IMR-90 (cell line): ENCODE measurements at regions not wholly inside any gene's neighbourhood (a gene's known extent, or its start where the extent isn't known, plus 50 kb on each side); places are given as distances from the start of the nearest gene placed in this dataset.

Experiments
- ATAC-seq: fragments of 200-7000 bp; cut with Tn5 transposase; 2 replicates; pipeline ENCODE4 v1.9.1; 2020; ENCODE audit warnings: low read depth, mild to moderate bottlenecking, moderate library complexity
- BruUV-seq: library from RNA; stranded (reverse); fragments of 400-500 nt; replicated peaks from 2 replicates; lab custom pipeline; 2021; lab: Mats Ljungman, UMichigan
- CTCF ChIA-PET: fragments of 300-600 bp; formaldehyde crosslinking; extraction: SDS; loops from one replicate; lab custom pipeline; 2021; ENCODE audit warnings: antibody characterized with exemption; lab: Yijun Ruan, JAX
- POLR2A ChIA-PET: fragments of 300-600 bp; sonication (Branson Sonifier 250); formaldehyde crosslinking; loops from one replicate; lab custom pipeline; 2022; ENCODE audit warnings: antibody characterized with exemption; ENCODE audit not compliant: unreplicated experiment; lab: Charles Lee
- DNase-seq: peaks from one replicate; pipeline ENCODE4 v3.0.0; 2013
- H2AFZ ChIP-seq: replicated peaks from 2 replicates; pipeline ENCODE3; 2013; ENCODE audit warnings: low read length, mild to moderate bottlenecking; ENCODE audit not compliant: poor library complexity
- H2AK5ac ChIP-seq: 2 replicates; pipeline ENCODE4 v1.6.1; 2013; ENCODE audit warnings: low read depth, low read length, inconsistent platforms
- H2AK9ac ChIP-seq: replicated peaks from 2 replicates; pipeline ENCODE3; 2013; ENCODE audit warnings: mild to moderate bottlenecking, low read depth, low read length, moderate library complexity; ENCODE audit not compliant: poor library complexity
- H2BK120ac ChIP-seq: 2 replicates; pipeline ENCODE4 v1.6.1; 2013; ENCODE audit warnings: low read depth, low read length, inconsistent platforms
- H2BK15ac ChIP-seq: 3 replicates; pipeline ENCODE4 v1.6.1; 2013; ENCODE audit warnings: low read depth, low read length, inconsistent platforms
- H2BK20ac ChIP-seq: 2 replicates; pipeline ENCODE4 v1.6.1; 2013; ENCODE audit warnings: low read depth, mild to moderate bottlenecking, inconsistent platforms, low read length, moderate library complexity
- H2BK5ac ChIP-seq: 2 replicates; pipeline ENCODE4 v1.6.1; 2013; ENCODE audit warnings: mild to moderate bottlenecking, low read depth, low read length, inconsistent platforms; ENCODE audit not compliant: poor library complexity, severe bottlenecking
- H3K14ac ChIP-seq: replicated peaks from 2 replicates; pipeline ENCODE4 v1.6.1; 2013; ENCODE audit warnings: low read depth, low read length, inconsistent platforms
- H3K18ac ChIP-seq: 2 replicates; pipeline ENCODE4 v1.6.1; 2013; ENCODE audit warnings: low read depth, low read length, control low read depth
- H3K23ac ChIP-seq: 2 replicates; pipeline ENCODE4 v1.6.1; 2013; ENCODE audit warnings: low read depth, low read length, inconsistent platforms
- H3K27ac ChIP-seq: 2 replicates; pipeline ENCODE4 v1.5.1; 2013; ENCODE audit warnings: mild to moderate bottlenecking, control low read depth, low read length; ENCODE audit not compliant: insufficient read depth
- H3K27me3 ChIP-seq: 2 replicates; pipeline ENCODE4 v1.6.1; 2013; ENCODE audit warnings: low read length; ENCODE audit not compliant: control insufficient read depth, insufficient read depth
- H3K36me3 ChIP-seq: 2 replicates; pipeline ENCODE4 v1.6.1; 2013; ENCODE audit warnings: low read length, mixed read lengths; ENCODE audit not compliant: control insufficient read depth, insufficient read depth
- H3K4ac ChIP-seq: 2 replicates; pipeline ENCODE4 v1.6.1; 2013; ENCODE audit warnings: low read depth, low read length, inconsistent platforms
- H3K4me1 ChIP-seq: 2 replicates; pipeline ENCODE4 v1.6.1; 2013; ENCODE audit warnings: low read length, mixed read lengths; ENCODE audit not compliant: control insufficient read depth, insufficient read depth
- H3K4me2 ChIP-seq: 2 replicates; pipeline ENCODE4 v1.6.1; 2013; ENCODE audit warnings: low read depth, mild to moderate bottlenecking, control low read depth, low read length, moderate library complexity
- H3K4me3 ChIP-seq: 2 replicates; pipeline ENCODE4 v1.5.1; 2013; ENCODE audit warnings: low read depth, mild to moderate bottlenecking, control low read depth, low read length, moderate library complexity; ENCODE audit not compliant: insufficient read depth
- H3K56ac ChIP-seq: 2 replicates; pipeline ENCODE4 v1.6.1; 2013; ENCODE audit warnings: low read length, inconsistent platforms; ENCODE audit not compliant: insufficient read depth; ENCODE audit errors: extremely low read depth
- H3K79me1 ChIP-seq, 2 experiments: 2 replicates each; pipeline ENCODE4 v1.6.1; 2013; ENCODE audit warnings: low read length in 2 of 2, inconsistent platforms in 1 of 2, low read depth in 1 of 2
- H3K9ac ChIP-seq: 2 replicates; pipeline ENCODE4 v1.6.1; 2013; ENCODE audit warnings: low read depth, low read length, control low read depth
- H3K9me1 ChIP-seq: 2 replicates; pipeline ENCODE4 v1.6.1; 2013; ENCODE audit warnings: low read length, inconsistent platforms; ENCODE audit not compliant: insufficient read depth
- H3K9me3 ChIP-seq: 2 replicates; pipeline ENCODE4 v1.6.1; 2013; ENCODE audit warnings: low read length; ENCODE audit not compliant: control insufficient read depth, insufficient read depth
- H4K20me1 ChIP-seq: 2 replicates; pipeline ENCODE4 v1.6.1; 2013; ENCODE audit warnings: low read length, inconsistent platforms; ENCODE audit not compliant: insufficient read depth
- H4K5ac ChIP-seq: 2 replicates; pipeline ENCODE4 v1.6.1; 2013; ENCODE audit warnings: mild to moderate bottlenecking, low read depth, low read length, control low read depth
- H4K8ac ChIP-seq, 2 experiments: 2 replicates each; pipeline ENCODE4 v1.6.1; 2013; ENCODE audit warnings: low read depth in 2 of 2, low read length in 2 of 2, control low read depth in 1 of 2, inconsistent platforms in 1 of 2
- H4K91ac ChIP-seq: 2 replicates; pipeline ENCODE4 v1.6.1; 2013; ENCODE audit warnings: low read depth, low read length, inconsistent platforms; ENCODE audit not compliant: insufficient read depth
- BHLHE40 ChIP-seq: fragments of 150-350 bp; IDR thresholded peaks from 2 replicates; pipeline ENCODE4 v1.6.1; 2016; ENCODE audit warnings: mild to moderate bottlenecking, low read depth, low read length
- CEBPB ChIP-seq: IDR thresholded peaks from 2 replicates; pipeline ENCODE4 v1.6.1; 2012; ENCODE audit warnings: low read depth, low read length, improper control_type of control experiment
- CHD1 ChIP-seq: IDR thresholded peaks from 2 replicates; pipeline ENCODE4 v1.6.1; 2012; ENCODE audit warnings: low read depth, low read length, improper control_type of control experiment
- FOS ChIP-seq: fragments of 150-350 bp; IDR thresholded peaks from 2 replicates; pipeline ENCODE4 v1.6.1; 2016; ENCODE audit warnings: low read depth, low read length
- MAFK ChIP-seq: IDR thresholded peaks from 2 replicates; pipeline ENCODE4 v1.6.1; 2012; ENCODE audit warnings: low read depth, low read length, improper control_type of control experiment
- MAZ ChIP-seq: IDR thresholded peaks from 2 replicates; pipeline ENCODE4 v1.6.1; 2012; ENCODE audit warnings: low read depth, mild to moderate bottlenecking, low read length, improper control_type of control experiment, moderate library complexity, borderline replicate concordance
- MXI1 ChIP-seq: IDR thresholded peaks from 2 replicates; pipeline ENCODE4 v1.6.1; 2012; ENCODE audit warnings: low read depth, mild to moderate bottlenecking, low read length, moderate library complexity, borderline replicate concordance
- NFE2L2 ChIP-seq: fragments of 150-350 bp; IDR thresholded peaks from 2 replicates; pipeline ENCODE4 v1.6.1; 2016; ENCODE audit warnings: low read depth, mild to moderate bottlenecking, low read length
- POLR2A ChIP-seq: IDR thresholded peaks from 2 replicates; pipeline ENCODE4 v1.6.1; 2012; ENCODE audit warnings: mild to moderate bottlenecking, low read depth, low read length
- RAD21 ChIP-seq: IDR thresholded peaks from 2 replicates; pipeline ENCODE4 v1.6.1; 2012; ENCODE audit warnings: low read length, improper control_type of control experiment
- RFX5 ChIP-seq: IDR thresholded peaks from 2 replicates; pipeline ENCODE4 v1.8.0; 2012; ENCODE audit warnings: low read depth, mild to moderate bottlenecking, low read length, moderate library complexity
- WGBS, 2 experiments: methylation state at CpG; one replicate each; pipeline versions ENCODE4 v1.1.5 to v1.1.7; 2013; ENCODE audit warnings: missing lambda C conversion rate in 2 of 2; ENCODE audit not compliant: insufficient read length in 1 of 2; ENCODE audit errors: extremely low coverage in 2 of 2; 5-methylcytosine and 5-hydroxymethylcytosine counted together
- dilution Hi-C: fragments of 300-500 bp; cut with HindIII; formaldehyde crosslinking; loops from one replicate; pipeline ENCODE4 v1.14.3; 2018; ENCODE audit warnings: low sequenced_read_pairs; ENCODE audit not compliant: unreplicated experiment
- in situ Hi-C: fragments of 300-500 bp; cut with MboI; formaldehyde crosslinking; loops from 3 replicates; pipeline ENCODE4 v1.14.3; 2019; ENCODE audit warnings: low sequenced_read_pairs, inconsistent platforms, mixed read lengths
- intact Hi-C: fragments of 100-400 bp; cut with micrococcal nuclease; formaldehyde crosslinking; loops from 2 replicates; pipeline ENCODE4 v1.10.0; 2022
- TF ChIP-seq, protein P1 (sequence below): conservative IDR thresholded peaks from 2 replicates; pipeline ENCODE4 v1.5.1; 2012; ENCODE audit warnings: mild to moderate bottlenecking, low read depth, low read length, improper control_type of control experiment
- TF ChIP-seq, protein P2 (sequence below): fragments of 150-350 bp; IDR thresholded peaks from 2 replicates; pipeline ENCODE4 v1.6.1; 2017; ENCODE audit warnings: mild to moderate bottlenecking, antibody characterized with exemption, low read length, low read depth
- TF ChIP-seq, protein P3 (sequence below): fragments of 150-350 bp; IDR thresholded peaks from 2 replicates; pipeline ENCODE4 v1.6.1; 2016; ENCODE audit warnings: low read depth, mild to moderate bottlenecking, low read length, moderate library complexity, borderline replicate concordance

DNA sequence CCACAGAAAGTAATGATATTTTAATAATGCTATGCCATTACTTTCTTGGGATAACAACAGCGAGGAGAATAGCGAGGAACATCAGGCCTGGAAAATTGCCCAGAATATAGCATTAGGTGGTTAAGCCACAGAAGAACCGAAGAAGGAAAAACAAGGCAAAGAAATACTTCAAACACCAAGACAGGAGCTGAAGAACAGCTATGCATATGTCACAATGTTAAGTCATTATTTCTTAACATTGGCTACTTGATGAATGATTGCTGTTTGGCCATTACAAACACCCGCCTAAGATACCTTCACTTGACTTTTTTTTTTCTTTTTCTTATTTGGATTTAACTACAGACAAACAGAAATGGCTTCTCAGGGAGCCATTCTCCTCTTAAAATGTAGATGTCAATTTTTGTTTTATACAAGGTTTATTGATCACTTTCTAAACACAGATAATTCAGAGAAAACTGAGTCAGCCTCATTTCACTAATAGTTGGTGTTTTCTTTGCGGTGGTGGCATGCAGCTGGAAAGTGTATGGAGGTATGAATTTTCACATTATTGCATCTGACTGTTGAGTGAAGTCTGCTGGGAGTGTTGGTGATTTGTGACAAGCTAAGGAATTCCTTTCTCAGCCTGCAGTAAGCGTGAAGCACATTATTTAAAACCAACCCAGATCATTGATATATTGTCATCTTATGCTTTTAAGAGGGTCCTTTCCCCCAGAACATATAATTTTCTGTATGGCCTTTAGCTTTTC, 705.7 kb upstream of the NR2F2 start:
- H3K9me3 ChIP-seq = no peaks in the 10 kb centered on the region

More for the DNA sequence above, 705.7 kb upstream of the NR2F2 start:
- no peak overlapping the region for H2AK5ac ChIP-seq
- DNase-seq (no peak), ATAC-seq (no peak)
- H3K4ac ChIP-seq = no peak overlapping the region
- H2AFZ ChIP-seq = no peak overlapping the region
- dilution Hi-C loops = no loop called here
- H2BK120ac ChIP-seq = no peak overlapping the region
- WGBS, 2 experiments = no CpG with 5 or more reads among the region's 6 CpGs
- TF ChIP-seq MXI1 = no peak
- TF ChIP-seq, protein P1, sequence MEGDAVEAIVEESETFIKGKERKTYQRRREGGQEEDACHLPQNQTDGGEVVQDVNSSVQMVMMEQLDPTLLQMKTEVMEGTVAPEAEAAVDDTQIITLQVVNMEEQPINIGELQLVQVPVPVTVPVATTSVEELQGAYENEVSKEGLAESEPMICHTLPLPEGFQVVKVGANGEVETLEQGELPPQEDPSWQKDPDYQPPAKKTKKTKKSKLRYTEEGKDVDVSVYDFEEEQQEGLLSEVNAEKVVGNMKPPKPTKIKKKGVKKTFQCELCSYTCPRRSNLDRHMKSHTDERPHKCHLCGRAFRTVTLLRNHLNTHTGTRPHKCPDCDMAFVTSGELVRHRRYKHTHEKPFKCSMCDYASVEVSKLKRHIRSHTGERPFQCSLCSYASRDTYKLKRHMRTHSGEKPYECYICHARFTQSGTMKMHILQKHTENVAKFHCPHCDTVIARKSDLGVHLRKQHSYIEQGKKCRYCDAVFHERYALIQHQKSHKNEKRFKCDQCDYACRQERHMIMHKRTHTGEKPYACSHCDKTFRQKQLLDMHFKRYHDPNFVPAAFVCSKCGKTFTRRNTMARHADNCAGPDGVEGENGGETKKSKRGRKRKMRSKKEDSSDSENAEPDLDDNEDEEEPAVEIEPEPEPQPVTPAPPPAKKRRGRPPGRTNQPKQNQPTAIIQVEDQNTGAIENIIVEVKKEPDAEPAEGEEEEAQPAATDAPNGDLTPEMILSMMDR = no peak
- TF ChIP-seq, protein P2, sequence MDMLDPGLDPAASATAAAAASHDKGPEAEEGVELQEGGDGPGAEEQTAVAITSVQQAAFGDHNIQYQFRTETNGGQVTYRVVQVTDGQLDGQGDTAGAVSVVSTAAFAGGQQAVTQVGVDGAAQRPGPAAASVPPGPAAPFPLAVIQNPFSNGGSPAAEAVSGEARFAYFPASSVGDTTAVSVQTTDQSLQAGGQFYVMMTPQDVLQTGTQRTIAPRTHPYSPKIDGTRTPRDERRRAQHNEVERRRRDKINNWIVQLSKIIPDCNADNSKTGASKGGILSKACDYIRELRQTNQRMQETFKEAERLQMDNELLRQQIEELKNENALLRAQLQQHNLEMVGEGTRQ = no peak
- no peak for TF ChIP-seq BHLHE40
- TF ChIP-seq MAFK = no peak
- no peak for TF ChIP-seq FOS
- no peak for TF ChIP-seq POLR2A
- TF ChIP-seq CHD1 = no peak
- no peak for TF ChIP-seq RFX5
- no peak for TF ChIP-seq CEBPB
- no peak for TF ChIP-seq NFE2L2
- TF ChIP-seq RAD21 = no peak
- TF ChIP-seq, protein P3, sequence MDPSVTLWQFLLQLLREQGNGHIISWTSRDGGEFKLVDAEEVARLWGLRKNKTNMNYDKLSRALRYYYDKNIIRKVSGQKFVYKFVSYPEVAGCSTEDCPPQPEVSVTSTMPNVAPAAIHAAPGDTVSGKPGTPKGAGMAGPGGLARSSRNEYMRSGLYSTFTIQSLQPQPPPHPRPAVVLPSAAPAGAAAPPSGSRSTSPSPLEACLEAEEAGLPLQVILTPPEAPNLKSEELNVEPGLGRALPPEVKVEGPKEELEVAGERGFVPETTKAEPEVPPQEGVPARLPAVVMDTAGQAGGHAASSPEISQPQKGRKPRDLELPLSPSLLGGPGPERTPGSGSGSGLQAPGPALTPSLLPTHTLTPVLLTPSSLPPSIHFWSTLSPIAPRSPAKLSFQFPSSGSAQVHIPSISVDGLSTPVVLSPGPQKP = no peak
- TF ChIP-seq MAZ = no peak
- H3K23ac ChIP-seq = no peak overlapping the region
- H3K4me2 ChIP-seq = no peak overlapping the region
- no peak overlapping the region for H4K91ac ChIP-seq
- no peak overlapping the region for H3K9ac ChIP-seq
- no peaks in the 10 kb centered on the region for H3K79me1 ChIP-seq
- H3K27me3 ChIP-seq = no peaks in the 10 kb centered on the region
- H4K20me1 ChIP-seq = no peaks in the 10 kb centered on the region
- H2BK15ac ChIP-seq = no peak overlapping the region
- H3K4me1 ChIP-seq = peaks cover 3% of the 10 kb centered on the region
- no peak overlapping the region for H3K27ac ChIP-seq
- no peak overlapping the region for H3K56ac ChIP-seq
- no peak overlapping the region for H2AK9ac ChIP-seq
- CTCF ChIA-PET = interaction anchor here (0.6 kb wide), 1 partner anchor 10 kb away, joined by 5 read pairs; no protein-coding TSS in a partner anchor
- no peak overlapping the region for H3K18ac ChIP-seq
- no peak overlapping the region for H4K8ac ChIP-seq
- no peak overlapping the region for H2BK20ac ChIP-seq
- no peak overlapping the region for H3K4me3 ChIP-seq
- in situ Hi-C loops = no loop called here
- intact Hi-C loops = no loop called here
- no TSS peak for BruUV-seq
- no peak overlapping the region for H2BK5ac ChIP-seq
- no peaks in the 10 kb centered on the region for H3K9me1 ChIP-seq
- POLR2A ChIA-PET = no interaction called here
- H4K5ac ChIP-seq = no peak overlapping the region
- no peak overlapping the region for H3K14ac ChIP-seq
- H3K36me3 ChIP-seq = no peaks in the 10 kb centered on the region
